ENCODE measurements at regions not wholly inside any gene's neighbourhood (a gene's known extent, or its start where the extent isn't known, plus 50 kb on each side); places are given as distances from the start of the nearest gene placed in this dataset.
A peak's percentile ranks its signal among the peaks of the same experiment; 100 is the strongest.
"Not testable (repeated sequence)": the region's sequence is repeated elsewhere in the genome, so short reads cannot be mapped to it uniquely, and the experiment has no call there.

GRCh38 chr14:58918066-58918738, 270.3 kb upstream of the DAAM1 start:
- H3K9me3 ChIP-seq (replicated peaks): no peaks in the 10 kb centered on the region
- DNase-seq (ENCODE audit: low read depth in 1 of 2, low spot score in 2 of 2): peak; percentile 31 to 48
- H3K36me3 ChIP-seq: no peaks in the 10 kb centered on the region
- peaks cover 26% of the 10 kb centered on the region for H3K4me1 ChIP-seq (replicated peaks)
- H3K27me3 ChIP-seq (replicated peaks): no peaks in the 10 kb centered on the region
- H3K4me3 ChIP-seq: no peak overlapping the region
- H3K27ac ChIP-seq: peak overlapping the region; percentile 62

GRCh38 chr14:58919217-58919616, 269.2 kb upstream of the DAAM1 start:
- Histone ChIP-seq H3K4me3 (no peak overlapping the region), H3K27ac (no peak overlapping the region), H3K27me3 (replicated peaks) (no peaks in the 10 kb centered on the region), H3K9me3 (replicated peaks) (no peaks in the 10 kb centered on the region), H3K36me3 (no peaks in the 10 kb centered on the region), H3K4me1 (replicated peaks) (peaks cover 26% of the 10 kb centered on the region)
- no peak for DNase-seq (ENCODE audit: low read depth in 1 of 2, low spot score in 2 of 2)

- Histone ChIP-seq H3K4me3 (no peak overlapping the region), H3K27ac (no peak overlapping the region), H3K4me1 (replicated peaks) (peaks cover 26% of the 10 kb centered on the region), H3K9me3 (replicated peaks) (no peaks in the 10 kb centered on the region), H3K27me3 (replicated peaks) (no peaks in the 10 kb centered on the region), H3K36me3 (no peaks in the 10 kb centered on the region)
- no peak for DNase-seq (ENCODE audit: low read depth in 1 of 2, low spot score in 2 of 2)
Observed at GRCh38 chr14:58920230-58920629, 268.2 kb upstream of the DAAM1 start.

- H3K27ac ChIP-seq; H3K9me3 ChIP-seq (replicated peaks); H3K27me3 ChIP-seq (replicated peaks); H3K36me3 ChIP-seq; H3K4me3 ChIP-seq: not testable (repeated sequence)
- DNase-seq (ENCODE audit: low read depth in 1 of 2, low spot score in 2 of 2): peak in 1 of 2 experiments; percentile 37
- peaks cover 24% of the 10 kb centered on the region for H3K4me1 ChIP-seq (replicated peaks)
Observed at GRCh38 chr14:58922201-58922940, 266.1 kb upstream of the DAAM1 start.

- no peak for DNase-seq (ENCODE audit: low read depth in 1 of 2, low spot score in 2 of 2)
- no peaks in the 10 kb centered on the region for H3K36me3 ChIP-seq
- H3K9me3 ChIP-seq (replicated peaks): no peaks in the 10 kb centered on the region
- H3K4me1 ChIP-seq (replicated peaks): peaks cover 11% of the 10 kb centered on the region; the same call in 1 of the 2 replicates
- no peak overlapping the region for H3K27ac ChIP-seq
- H3K27me3 ChIP-seq (replicated peaks): no peaks in the 10 kb centered on the region
- no peak overlapping the region for H3K4me3 ChIP-seq
Observed at GRCh38 chr14:58923751-58924405, 264.6 kb upstream of the DAAM1 start.

GRCh38 chr14:58941629-58942028, 246.8 kb upstream of the DAAM1 start:
- Histone ChIP-seq H3K4me3 (no peak overlapping the region), H3K4me1 (replicated peaks) (no peaks in the 10 kb centered on the region), H3K9me3 (replicated peaks) (no peaks in the 10 kb centered on the region), H3K27ac (no peak overlapping the region), H3K27me3 (replicated peaks) (no peaks in the 10 kb centered on the region), H3K36me3 (no peaks in the 10 kb centered on the region)
- peak in 1 of 2 experiments; percentile 4 for DNase-seq (ENCODE audit: low read depth in 1 of 2, low spot score in 2 of 2)

GRCh38 chr14:58942516-58942915, 246.0 kb upstream of the DAAM1 start:
- Histone ChIP-seq H3K27ac (no peak overlapping the region), H3K4me3 (no peak overlapping the region), H3K36me3 (no peaks in the 10 kb centered on the region), H3K4me1 (replicated peaks) (no peaks in the 10 kb centered on the region), H3K27me3 (replicated peaks) (no peaks in the 10 kb centered on the region), H3K9me3 (replicated peaks) (no peaks in the 10 kb centered on the region)
- DNase-seq (ENCODE audit: low read depth in 1 of 2, low spot score in 2 of 2): no peak

GRCh38 chr14:58944343-58944967, 244.0 kb upstream of the DAAM1 start:
- Histone ChIP-seq H3K27ac (no peak overlapping the region), H3K36me3 (no peaks in the 10 kb centered on the region), H3K4me1 (replicated peaks) (no peaks in the 10 kb centered on the region), H3K27me3 (replicated peaks) (no peaks in the 10 kb centered on the region), H3K9me3 (replicated peaks) (no peaks in the 10 kb centered on the region), H3K4me3 (no peak overlapping the region)
- DNase-seq (ENCODE audit: low read depth in 1 of 2, low spot score in 2 of 2): no peak

GRCh38 chr14:58944968-58945356, 243.5 kb upstream of the DAAM1 start:
- DNase-seq (ENCODE audit: low read depth in 1 of 2, low spot score in 2 of 2): no peak
- H3K27me3 ChIP-seq (replicated peaks): no peaks in the 10 kb centered on the region
- H3K9me3 ChIP-seq (replicated peaks): no peaks in the 10 kb centered on the region
- H3K36me3 ChIP-seq: no peaks in the 10 kb centered on the region
- no peak overlapping the region for H3K27ac ChIP-seq
- H3K4me3 ChIP-seq: no peak overlapping the region
- H3K4me1 ChIP-seq (replicated peaks): no peaks in the 10 kb centered on the region

- no peaks in the 10 kb centered on the region for H3K4me1 ChIP-seq (replicated peaks)
- no peak overlapping the region for H3K4me3 ChIP-seq
- no peak overlapping the region for H3K27ac ChIP-seq
- DNase-seq (ENCODE audit: low read depth in 1 of 2, low spot score in 2 of 2): no peak
- H3K9me3 ChIP-seq (replicated peaks): no peaks in the 10 kb centered on the region
- H3K36me3 ChIP-seq: no peaks in the 10 kb centered on the region
- H3K27me3 ChIP-seq (replicated peaks): no peaks in the 10 kb centered on the region
Observed at GRCh38 chr14:58946431-58946830, 242.0 kb upstream of the DAAM1 start.

- Histone ChIP-seq H3K4me3 (no peak overlapping the region), H3K4me1 (replicated peaks) (no peaks in the 10 kb centered on the region), H3K27ac (no peak overlapping the region), H3K36me3 (no peaks in the 10 kb centered on the region), H3K9me3 (replicated peaks) (no peaks in the 10 kb centered on the region), H3K27me3 (replicated peaks) (no peaks in the 10 kb centered on the region)
- DNase-seq (ENCODE audit: low read depth in 1 of 2, low spot score in 2 of 2): no peak
Observed at GRCh38 chr14:58947156-58947555, 241.3 kb upstream of the DAAM1 start.

- Histone ChIP-seq H3K9me3 (replicated peaks) (no peaks in the 10 kb centered on the region), H3K4me1 (replicated peaks) (no peaks in the 10 kb centered on the region), H3K36me3 (no peaks in the 10 kb centered on the region), H3K4me3 (no peak overlapping the region), H3K27ac (no peak overlapping the region), H3K27me3 (replicated peaks) (no peaks in the 10 kb centered on the region)
- DNase-seq (ENCODE audit: low read depth in 1 of 2, low spot score in 2 of 2): no peak
Observed at GRCh38 chr14:58947814-58948445, 240.5 kb upstream of the DAAM1 start.

GRCh38 chr14:58950555-58950954, 237.9 kb upstream of the DAAM1 start:
- no peaks in the 10 kb centered on the region for H3K9me3 ChIP-seq (replicated peaks)
- H3K36me3 ChIP-seq: no peaks in the 10 kb centered on the region
- H3K4me3 ChIP-seq: no peak overlapping the region
- no peak overlapping the region for H3K27ac ChIP-seq
- no peaks in the 10 kb centered on the region for H3K27me3 ChIP-seq (replicated peaks)
- H3K4me1 ChIP-seq (replicated peaks): no peaks in the 10 kb centered on the region
- no peak for DNase-seq (ENCODE audit: low read depth in 1 of 2, low spot score in 2 of 2)
